Activated CD8-positive, alpha-beta memory T cell treated with anti-CD3 and anti-CD28 coated beads, Interleukin-2, amount 50 U/mL, for 24 hours (primary cell): ENCODE measurements at regions not wholly inside any gene's neighbourhood (a gene's known extent, or its start where the extent isn't known, plus 50 kb on each side); places are given as distances from the start of the nearest gene placed in this dataset.
A peak's percentile ranks its signal among the peaks of the same experiment; 100 is the strongest.

Experiments used
- DNase-seq: peaks from one replicate; pipeline ENCODE4 v3.0.0-alpha.2; 2020; ENCODE audit errors: extremely low read depth

GRCh38 chr9:115367321-115367720 is 249.4 kb upstream of the TNC start:
- no peak for DNase-seq

- no peak for DNase-seq
These were observed 250.0 kb upstream of the TNC start for GRCh38 chr9:115367780-115368525.

- no peak for DNase-seq
These were observed 251.5 kb upstream of the TNC start for GRCh38 chr9:115369322-115369957.

- DNase-seq = peak; percentile 23
These were observed 255.2 kb upstream of the TNC start for GRCh38 chr9:115373000-115373709.

GRCh38 chr9:115373710-115374045 is 255.7 kb upstream of the TNC start:
- DNase-seq = no peak

GRCh38 chr9:115374724-115375268 is 256.8 kb upstream of the TNC start:
- no peak for DNase-seq

- DNase-seq = no peak
These were observed 260.3 kb upstream of the TNC start for GRCh38 chr9:115378241-115378640.

GRCh38 chr9:115378758-115379157 is 260.8 kb upstream of the TNC start:
- no peak for DNase-seq

- DNase-seq = no peak
These were observed 261.8 kb upstream of the TNC start for GRCh38 chr9:115379719-115380118.

- no peak for DNase-seq
These were observed 264.9 kb upstream of the TNC start for GRCh38 chr9:115382865-115383264.

- no peak for DNase-seq
These were observed 267.6 kb upstream of the TNC start for GRCh38 chr9:115385383-115386122.

- DNase-seq = no peak
These were observed 269.2 kb upstream of the TNC start for GRCh38 chr9:115386963-115387770.

GRCh38 chr9:115391168-115391825 is 273.3 kb upstream of the TNC start:
- DNase-seq = no peak

- no peak for DNase-seq
These were observed 276.2 kb upstream of the TNC start for GRCh38 chr9:115393976-115394775.

- no peak for DNase-seq
These were observed 277.6 kb upstream of the TNC start for GRCh38 chr9:115395511-115396021.

- no peak for DNase-seq
These were observed 278.1 kb upstream of the TNC start for GRCh38 chr9:115396071-115396529.

GRCh38 chr9:115397591-115398312 is 279.8 kb upstream of the TNC start:
- DNase-seq = no peak

- DNase-seq = no peak
These were observed 280.3 kb upstream of the TNC start for GRCh38 chr9:115398313-115398650.

GRCh38 chr9:115398996-115399395 is 281.0 kb upstream of the TNC start:
- no peak for DNase-seq
